Prostate gland (tissue), 2 donors: ENCODE measurements at regions not wholly inside any gene's neighbourhood (a gene's known extent, or its start where the extent isn't known, plus 50 kb on each side); places are given as distances from the start of the nearest gene placed in this dataset.
"Not testable (repeated sequence)": the region's sequence is repeated elsewhere in the genome, so short reads cannot be mapped to it uniquely, and the experiment has no call there.

ENCODE experiments used
- DNase-seq: peaks from one replicate; pipeline ENCODE4 v3.0.0-alpha.2; 2019; ENCODE audit warnings: low spot score
- H3K27ac ChIP-seq, 2 donors: fragments of 200-600 bp; sonication (generic); 2 replicates each; pipeline ENCODE4 v1.5.1; 2017 to 2019
- H3K27me3 ChIP-seq: fragments of 200-600 bp; sonication (generic); replicated peaks from 2 replicates; pipeline ENCODE4 v1.5.1; 2019; ENCODE audit not compliant: insufficient read depth
- H3K36me3 ChIP-seq, 2 donors: fragments of 200-600 bp; sonication (generic); 1 replicate in 1 of 2; 2 replicates in 1 of 2; pipeline versions ENCODE4 v1.5.1 to v1.8.1; 2017 to 2019
- H3K4me1 ChIP-seq: fragments of 200-600 bp; sonication (generic); replicated peaks from 2 replicates; pipeline ENCODE4 v1.5.1; 2019
- H3K4me3 ChIP-seq, 2 donors: fragments of 200-600 bp; sonication (generic); 2 replicates each; pipeline ENCODE4 v1.5.1; 2017 to 2019
- H3K9me3 ChIP-seq: fragments of 200-600 bp; sonication (generic); 2 replicates; pipeline ENCODE4 v1.5.1; 2017
- CTCF ChIP-seq, 4 experiments: fragments of 200-600 bp in 2 of 4; fragments of 450-650 bp in 2 of 4; sonication (generic) in 2 of 4; IDR thresholded peaks; 1 replicate in 3 of 4; 2 replicates in 1 of 4; pipeline ENCODE4 v1.5.1; 2016 to 2019; ENCODE audit warnings: antibody characterized with exemption in 4 of 4, mild to moderate bottlenecking in 2 of 4, moderate library complexity in 2 of 4
- POLR2A ChIP-seq: fragments of 450-650 bp; IDR thresholded peaks from one replicate; pipeline ENCODE4 v1.6.1; 2016; ENCODE audit warnings: antibody characterized with exemption, mild to moderate bottlenecking
- POLR2AphosphoS5 ChIP-seq: sonication (generic); formaldehyde crosslinking; IDR thresholded peaks from one replicate; pipeline ENCODE4 v1.6.1; 2017; ENCODE audit warnings: antibody characterized with exemption
- WGBS: methylation state at CpG from one replicate; pipeline ENCODE4 v1.1.5; 2018; 5-methylcytosine and 5-hydroxymethylcytosine counted together
- intact Hi-C: fragments of 100-400 bp; cut with DNase I; formaldehyde crosslinking; loops from one replicate; pipeline ENCODE4 v1.14.2; 2022

- H3K27ac ChIP-seq, DNase-seq, H3K27me3 ChIP-seq, H3K4me1 ChIP-seq, H3K36me3 ChIP-seq, H3K4me3 ChIP-seq, intact Hi-C loops, H3K9me3 ChIP-seq: not testable (repeated sequence)
- 92% methylated on average over 27 of the region's 39 CpGs for WGBS
Measured at GRCh38 chr11:49798206-49798837, 153.9 kb upstream of the OR4C13 start.

- H3K4me1 ChIP-seq, H3K27ac ChIP-seq, H3K36me3 ChIP-seq, H3K9me3 ChIP-seq, DNase-seq, H3K27me3 ChIP-seq, intact Hi-C loops, H3K4me3 ChIP-seq: not testable (repeated sequence)
- WGBS: 92% methylated on average over 43 of the region's 43 CpGs
Measured at GRCh38 chr11:49817705-49818430, 134.3 kb upstream of the OR4C13 start.

GRCh38 chr11:49823188-49823587 is 129.0 kb upstream of the OR4C13 start:
- H3K4me1 ChIP-seq, H3K27ac ChIP-seq, H3K36me3 ChIP-seq, H3K4me3 ChIP-seq, H3K9me3 ChIP-seq, intact Hi-C loops, DNase-seq, H3K27me3 ChIP-seq: not testable (repeated sequence)
- 82% methylated on average over 6 of the region's 6 CpGs for WGBS

- H3K27me3 ChIP-seq, DNase-seq, H3K9me3 ChIP-seq, H3K27ac ChIP-seq, H3K4me3 ChIP-seq, intact Hi-C loops, H3K36me3 ChIP-seq, H3K4me1 ChIP-seq: not testable (repeated sequence)
- 90% methylated on average over 28 of the region's 29 CpGs for WGBS
Measured at GRCh38 chr11:49850541-49850940, 101.7 kb upstream of the OR4C13 start.

- no peak overlapping the region for H3K4me3 ChIP-seq
- no peaks in the 10 kb centered on the region for H3K9me3 ChIP-seq
- H3K36me3 ChIP-seq: no peaks in the 10 kb centered on the region
- H3K27ac ChIP-seq: no peak overlapping the region
- no peaks in the 10 kb centered on the region for H3K27me3 ChIP-seq
- intact Hi-C loops: no loop called here
- no peak for TF ChIP-seq POLR2A
- TF ChIP-seq CTCF (IDR thresholded peaks at IDR 0.05): no peak
- no peak for TF ChIP-seq POLR2AphosphoS5
- WGBS: 83% methylated on average over 31 of the region's 31 CpGs
- no peaks in the 10 kb centered on the region for H3K4me1 ChIP-seq
- DNase-seq: no peak
Measured at GRCh38 chr11:49851511-49851910, 100.7 kb upstream of the OR4C13 start.

- no peaks in the 10 kb centered on the region for H3K27me3 ChIP-seq
- H3K9me3 ChIP-seq: no peaks in the 10 kb centered on the region
- intact Hi-C loops: no loop called here
- no peaks in the 10 kb centered on the region for H3K36me3 ChIP-seq
- H3K27ac ChIP-seq: no peak overlapping the region
- H3K4me1 ChIP-seq: no peaks in the 10 kb centered on the region
- WGBS: 56% methylated on average over 24 of the region's 35 CpGs
- no peak overlapping the region for H3K4me3 ChIP-seq
- DNase-seq: no peak
- TF ChIP-seq POLR2AphosphoS5: no peak
- TF ChIP-seq POLR2A: no peak
- no peak for TF ChIP-seq CTCF (IDR thresholded peaks at IDR 0.05)
Measured at GRCh38 chr11:49851971-49852389, 100.2 kb upstream of the OR4C13 start.

GRCh38 chr11:49888875-49889274 is 63.3 kb upstream of the OR4C13 start:
- H3K27me3 ChIP-seq, H3K4me3 ChIP-seq, H3K4me1 ChIP-seq, H3K27ac ChIP-seq, intact Hi-C loops, DNase-seq, H3K36me3 ChIP-seq, H3K9me3 ChIP-seq: not testable (repeated sequence)
- WGBS: 66% methylated on average over 6 of the region's 6 CpGs

GRCh38 chr11:49891910-49892671 is 60.1 kb upstream of the OR4C13 start:
- H3K27ac ChIP-seq, H3K36me3 ChIP-seq, H3K27me3 ChIP-seq, H3K4me3 ChIP-seq, intact Hi-C loops, DNase-seq, H3K4me1 ChIP-seq, H3K9me3 ChIP-seq: not testable (repeated sequence)
- 28% methylated on average over 17 of the region's 57 CpGs for WGBS

GRCh38 chr11:49893442-49893841 is 58.7 kb upstream of the OR4C13 start:
- H3K36me3 ChIP-seq, H3K4me1 ChIP-seq, intact Hi-C loops, H3K4me3 ChIP-seq, DNase-seq, H3K27me3 ChIP-seq, H3K27ac ChIP-seq, H3K9me3 ChIP-seq: not testable (repeated sequence)
- 80% methylated on average over 26 of the region's 29 CpGs for WGBS
